VCaP (cell line): ENCODE measurements at regions not wholly inside any gene's neighbourhood (a gene's known extent, or its start where the extent isn't known, plus 50 kb on each side); places are given as distances from the start of the nearest gene placed in this dataset.

Experiments used
- H3K27ac ChIP-seq: fragments of 450-650 bp; 2 replicates; pipeline ENCODE4 v1.5.1; 2017
- CTCF ChIP-seq: fragments of 450-650 bp; conservative IDR thresholded peaks from 2 replicates; pipeline ENCODE4 v1.5.1; 2017; ENCODE audit warnings: mild to moderate bottlenecking, moderate library complexity

GRCh38 chr3:10695595-10696285 lies 120.3 kb upstream of the SLC6A11 start:
- H3K27ac ChIP-seq, result no peak overlapping the region
- no peak for TF ChIP-seq CTCF

- no peak overlapping the region for H3K27ac ChIP-seq
- no peak for TF ChIP-seq CTCF
These were observed 118.1 kb upstream of the SLC6A11 start for GRCh38 chr3:10697918-10698317.

- no peak overlapping the region for H3K27ac ChIP-seq
- TF ChIP-seq CTCF, result no peak
These were observed 115.2 kb upstream of the SLC6A11 start for GRCh38 chr3:10700821-10701220.

GRCh38 chr3:10702961-10703740 lies 112.9 kb upstream of the SLC6A11 start:
- no peak for TF ChIP-seq CTCF

GRCh38 chr3:10703875-10704274 lies 112.2 kb upstream of the SLC6A11 start:
- peak; percentile 65 for TF ChIP-seq CTCF
- no peak overlapping the region for H3K27ac ChIP-seq

More at GRCh38 chr3:10702961-10703740, 112.9 kb upstream of the SLC6A11 start:
- H3K27ac ChIP-seq, result no peak overlapping the region

GRCh38 chr3:10706156-10706739 lies 109.8 kb upstream of the SLC6A11 start:
- TF ChIP-seq CTCF, result peak; percentile 53; the same call in 1 of the 2 replicates

GRCh38 chr3:10706740-10707399 lies 109.2 kb upstream of the SLC6A11 start:
- no peak for TF ChIP-seq CTCF
- H3K27ac ChIP-seq, result no peak overlapping the region

More at GRCh38 chr3:10706156-10706739, 109.8 kb upstream of the SLC6A11 start:
- no peak overlapping the region for H3K27ac ChIP-seq
